ENCODE measurements at regions not wholly inside any gene's neighbourhood (a gene's known extent, or its start where the extent isn't known, plus 50 kb on each side); places are given as distances from the start of the nearest gene placed in this dataset.

- 3% methylated on average over 2 of the region's 2 CpGs for WGBS (ENCODE audit: insufficient coverage, insufficient replicate concordance, low lambda C conversion rate, missing lambda C conversion rate)
- no TSS peak for BruUV-seq (replicated peaks)
- ATAC-seq (no peak), FAIRE-seq (no peak), DNase-seq (ENCODE audit: low read depth, low spot score) (no peak)
- TF ChIP-seq CBFB (IDR thresholded peaks at IDR 0.05; ENCODE audit: low read depth) (no peak), DPF2 (IDR thresholded peaks at IDR 0.05) (no peak), NRF1 (conservative IDR thresholded peaks at IDR 0.05; ENCODE audit: low read depth, low read length) (no peak), ETV6 (conservative IDR thresholded peaks at IDR 0.05 in 1 of 2, IDR thresholded peaks at IDR 0.05 in 1 of 2; ENCODE audit: borderline replicate concordance in 1 of 2, low read depth in 1 of 2) (no peak), NBN (IDR thresholded peaks at IDR 0.05) (no peak), FOXK2 (IDR thresholded peaks at IDR 0.05) (no peak), MTA3 (IDR thresholded peaks at IDR 0.05; ENCODE audit: borderline replicate concordance, low read length) (no peak), TBL1XR1 (IDR thresholded peaks at IDR 0.05; ENCODE audit: low read depth, low read length) (no peak), JUNB (IDR thresholded peaks at IDR 0.05) (no peak), EGR1 (IDR thresholded peaks at IDR 0.05; ENCODE audit: borderline replicate concordance in 1 of 2, low read depth in 2 of 2, low read length in 2 of 2) (no peak), BHLHE40 (IDR thresholded peaks at IDR 0.05; ENCODE audit: borderline replicate concordance in 1 of 2, low read depth in 2 of 2, low read length in 1 of 2) (no peak), SIN3A (IDR thresholded peaks at IDR 0.05; ENCODE audit: low read depth, low read length) (no peak)
- H3K79me2 ChIP-seq (ENCODE audit: control insufficient read depth, insufficient read depth, low read length) = no peaks in the 10 kb centered on the region
- intact Hi-C loops (cut with micrococcal nuclease; ENCODE audit: unreplicated experiment) (no loop called here), in situ Hi-C loops (cut with MboI) (no loop called here)
- RAD21 ChIA-PET (ENCODE audit: unreplicated experiment) = no interaction called here
- H3K4me3 ChIP-seq = no peak overlapping the region
- no peaks in the 10 kb centered on the region for H4K20me1 ChIP-seq (ENCODE audit: control insufficient read depth, insufficient read depth)
- POLR2A ChIA-PET = no interaction called here
- no peaks in the 10 kb centered on the region for H3K36me3 ChIP-seq (ENCODE audit: control insufficient read depth in 2 of 2, insufficient read depth in 2 of 2, low read length in 1 of 2)
- H3K4me1 ChIP-seq (ENCODE audit: control insufficient read depth, insufficient read depth, low read length) = no peaks in the 10 kb centered on the region
- no peak overlapping the region for H3K27ac ChIP-seq (ENCODE audit: control insufficient read depth, insufficient read depth)
- H3K4me2 ChIP-seq (ENCODE audit: control insufficient read depth, insufficient read depth) = no peak overlapping the region
- H3K9ac ChIP-seq (ENCODE audit: control insufficient read depth, insufficient read depth, low read length) = no peak overlapping the region
- no peaks in the 10 kb centered on the region for H3K9me3 ChIP-seq (replicated peaks; ENCODE audit: control insufficient read depth, insufficient read depth, low read length)
- SMC1A ChIA-PET (ENCODE audit: uncharacterized antibody, unreplicated experiment) = no interaction called here
- CTCF ChIA-PET = interaction anchor here (1.5 kb wide), 1 partner anchor 15 kb away, joined by 3 read pairs; no protein-coding TSS in a partner anchor
- H2AFZ ChIP-seq (ENCODE audit: control insufficient read depth, low read depth, low read length) = no peak overlapping the region
- H3K27me3 ChIP-seq (replicated peaks in 1 of 2; ENCODE audit: control insufficient read depth in 2 of 2, insufficient read depth in 2 of 2, low read length in 1 of 2) = peaks cover 0 to 7% of the 10 kb centered on the region in 2 experiments; a peak in 2 of 4 replicates
Measured at GRCh38 chr2:120567128-120567527, 168.5 kb upstream of the GLI2 start.

Measured in GM12878 (cell line).